ENCODE measurements at regions not wholly inside any gene's neighbourhood (a gene's known extent, or its start where the extent isn't known, plus 50 kb on each side); places are given as distances from the start of the nearest gene placed in this dataset.

GRCh38 chr2:42926434-42927333, 134.3 kb upstream of the HAAO start:
- no peak overlapping the region for H3K4me3 ChIP-seq (ENCODE audit: low read depth in 1 of 3, low read length in 3 of 3)
- TF ChIP-seq RXRA (IDR thresholded peaks at IDR 0.05) = no peak
- TF ChIP-seq ATF3 (IDR thresholded peaks at IDR 0.05) = no peak
- TF ChIP-seq MAX (IDR thresholded peaks at IDR 0.05) = no peak
- no peak for TF ChIP-seq HNF4A (conservative IDR thresholded peaks at IDR 0.05)
- TF ChIP-seq FOXA2 (IDR thresholded peaks at IDR 0.05) = no peak
- peak in 1 of 2 donors; percentile 1 for TF ChIP-seq JUND (IDR thresholded peaks at IDR 0.05)
- no peak for TF ChIP-seq EGR1 (IDR thresholded peaks at IDR 0.05; ENCODE audit: low read depth in 2 of 2)
- no peak for TF ChIP-seq SP1 (IDR thresholded peaks at IDR 0.05)
- no peak for TF ChIP-seq YY1 (IDR thresholded peaks at IDR 0.05)
- no peak for TF ChIP-seq ZBTB33 (IDR thresholded peaks at IDR 0.05)
- no peak for TF ChIP-seq GABPA (IDR thresholded peaks at IDR 0.05 in 1 of 2, conservative IDR thresholded peaks at IDR 0.05 in 1 of 2)
- TF ChIP-seq RAD21 (IDR thresholded peaks at IDR 0.05) = no peak
- no peak for TF ChIP-seq HNF4G (IDR thresholded peaks at IDR 0.05)
- peak; percentile 13 for TF ChIP-seq REST (IDR thresholded peaks at IDR 0.05)
- TF ChIP-seq TAF1 (conservative IDR thresholded peaks at IDR 0.05) = no peak
- no peak for TF ChIP-seq CTCF (IDR thresholded peaks at IDR 0.05; ENCODE audit: low read depth, low read length, missing input control)
- TF ChIP-seq FOXA1 (IDR thresholded peaks at IDR 0.05) = peak; percentile 17
- peaks cover 42 to 68% (median 57%) of the 10 kb centered on the region in 4 donors for H3K4me1 ChIP-seq (ENCODE audit: control insufficient read depth in 4 of 4, insufficient read depth in 4 of 4, low read length in 3 of 4)
- WGBS = 29% methylated on average over 26 of the region's 26 CpGs
- no peaks in the 10 kb centered on the region for H3K27me3 ChIP-seq (ENCODE audit: control insufficient read depth in 4 of 4, insufficient read depth in 4 of 4, low read length in 3 of 4)
- peak; percentile 43 for DNase-seq (ENCODE audit: low spot score)
- H3K27ac ChIP-seq (ENCODE audit: low read depth in 1 of 2, low read length in 2 of 2) = peak overlapping the region; percentile 92 to 97
- no peaks in the 10 kb centered on the region for H3K36me3 ChIP-seq (ENCODE audit: control insufficient read depth in 4 of 4, insufficient read depth in 3 of 4, low read depth in 1 of 4, low read length in 3 of 4)
- peak overlapping the region; percentile 18 to 73 for H3K9ac ChIP-seq (ENCODE audit: low read depth in 1 of 2, low read length in 2 of 2)
- H3K9me3 ChIP-seq (ENCODE audit: control insufficient read depth in 4 of 4, low read length in 3 of 4) = no peaks in the 10 kb centered on the region

All from liver (tissue), 8 donors.